DMS 273 treated with DMSO at 0.1 percent for 48 hours (cell line): ENCODE measurements at regions not wholly inside any gene's neighbourhood (a gene's known extent, or its start where the extent isn't known, plus 50 kb on each side); places are given as distances from the start of the nearest gene placed in this dataset.
"Not testable (repeated sequence)": the region's sequence is repeated elsewhere in the genome, so short reads cannot be mapped to it uniquely, and the experiment has no call there.

Source experiments
- DNase-seq: peaks from one replicate; lab custom pipeline; 2025; lab: John Stamatoyannopoulos, UW

GRCh38 chr3:139095803-139096466 is 51.2 kb upstream of the PRR23C start:
- DNase-seq, result no peak

GRCh38 chr3:139096670-139097069 is 52.0 kb upstream of the PRR23C start:
- DNase-seq, result no peak

GRCh38 chr3:139098391-139098790 is 53.7 kb upstream of the PRR23C start:
- no peak for DNase-seq

GRCh38 chr3:139099968-139100817 is 55.5 kb upstream of the PRR23C start:
- no peak for DNase-seq

GRCh38 chr3:139100821-139101220 is 56.1 kb upstream of the PRR23C start:
- DNase-seq, result no peak

- no peak for DNase-seq
These were observed 56.7 kb upstream of the PRR23C start for GRCh38 chr3:139101396-139101795.

GRCh38 chr3:139103484-139103883 is 58.8 kb upstream of the PRR23C start:
- no peak for DNase-seq

GRCh38 chr3:139104062-139104461 is 59.4 kb upstream of the PRR23C start:
- DNase-seq, result no peak

GRCh38 chr3:139105154-139105702 is 60.5 kb upstream of the PRR23C start:
- DNase-seq, result no peak

GRCh38 chr3:139106013-139106932 is 61.6 kb upstream of the PRR23C start:
- DNase-seq, result no peak

GRCh38 chr3:139107424-139108252 is 62.9 kb upstream of the PRR23C start:
- no peak for DNase-seq

- DNase-seq, result no peak
These were observed 63.7 kb upstream of the PRR23C start for GRCh38 chr3:139108253-139108969.

GRCh38 chr3:139109271-139109670 is 64.6 kb upstream of the PRR23C start:
- no peak for DNase-seq

GRCh38 chr3:139110072-139110830 is 65.6 kb upstream of the PRR23C start:
- no peak for DNase-seq

- not testable (repeated sequence) for DNase-seq
These were observed 66.2 kb upstream of the PRR23C start for GRCh38 chr3:139110929-139111328.

GRCh38 chr3:139111392-139112229 is 66.9 kb upstream of the PRR23C start:
- no peak for DNase-seq

GRCh38 chr3:139112230-139112558 is 67.5 kb upstream of the PRR23C start:
- no peak for DNase-seq

GRCh38 chr3:139113231-139113992 is 68.7 kb upstream of the PRR23C start:
- no peak for DNase-seq
